ENCODE measurements at regions not wholly inside any gene's neighbourhood (a gene's known extent, or its start where the extent isn't known, plus 50 kb on each side); places are given as distances from the start of the nearest gene placed in this dataset.

DNA sequence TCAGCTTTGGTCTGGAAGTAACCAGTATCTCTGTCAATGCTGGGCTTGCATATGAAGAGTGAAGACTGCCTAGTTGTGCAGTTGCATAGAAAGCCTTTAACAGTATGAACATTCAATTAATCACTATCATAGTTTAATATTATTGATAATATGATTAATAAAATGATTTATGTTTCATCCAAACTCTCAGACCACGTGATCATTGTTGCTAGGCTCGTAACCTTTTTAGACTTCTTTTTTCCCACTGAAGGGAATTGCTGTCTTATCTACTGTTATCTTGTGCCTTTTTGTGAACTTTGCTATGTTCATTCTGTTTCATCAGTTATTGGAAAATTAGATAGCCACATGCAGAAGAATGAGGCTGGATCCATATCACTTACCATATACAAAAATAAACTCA is 536.4 kb upstream of the NOVA1 start:
- Histone ChIP-seq H3K9me3 (ENCODE audit: low read length) (no peaks in the 10 kb centered on the region), H2AFZ (ENCODE audit: low read depth, low read length) (no peak overlapping the region), H3K4me3 (ENCODE audit: low read length) (no peak overlapping the region), H3K4me1 (ENCODE audit: insufficient read depth, low read length) (no peaks in the 10 kb centered on the region), H3K27me3 (ENCODE audit: insufficient read depth, low read length) (no peaks in the 10 kb centered on the region), H3K36me3 (ENCODE audit: insufficient read depth, low read length) (no peaks in the 10 kb centered on the region)

DNA sequence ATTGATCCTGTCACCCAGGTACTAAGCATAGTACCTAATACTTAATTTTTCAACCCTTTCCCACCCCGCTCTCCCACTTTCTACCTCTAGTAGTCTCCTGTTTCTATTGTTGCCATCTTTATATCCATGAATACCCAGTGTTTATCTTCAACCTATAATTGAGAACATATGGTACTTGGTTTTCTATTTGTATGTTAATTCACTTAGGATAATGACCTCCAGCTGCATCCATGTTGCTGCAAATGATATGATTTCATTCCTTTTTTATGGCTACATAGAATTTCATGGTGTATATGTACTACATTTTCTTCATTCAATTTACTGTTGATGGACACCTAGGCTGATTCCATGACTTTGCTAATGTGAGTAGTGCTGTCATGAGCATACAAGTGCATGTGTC is 547.3 kb upstream of the NOVA1 start:
- no peaks in the 10 kb centered on the region for H3K27me3 ChIP-seq (ENCODE audit: insufficient read depth, low read length)
- no peak overlapping the region for H3K4me3 ChIP-seq (ENCODE audit: low read length)
- H2AFZ ChIP-seq (ENCODE audit: low read depth, low read length), result no peak overlapping the region
- no peaks in the 10 kb centered on the region for H3K4me1 ChIP-seq (ENCODE audit: insufficient read depth, low read length)
- H3K9me3 ChIP-seq (ENCODE audit: low read length), result no peaks in the 10 kb centered on the region
- no peaks in the 10 kb centered on the region for H3K36me3 ChIP-seq (ENCODE audit: insufficient read depth, low read length)

DNA sequence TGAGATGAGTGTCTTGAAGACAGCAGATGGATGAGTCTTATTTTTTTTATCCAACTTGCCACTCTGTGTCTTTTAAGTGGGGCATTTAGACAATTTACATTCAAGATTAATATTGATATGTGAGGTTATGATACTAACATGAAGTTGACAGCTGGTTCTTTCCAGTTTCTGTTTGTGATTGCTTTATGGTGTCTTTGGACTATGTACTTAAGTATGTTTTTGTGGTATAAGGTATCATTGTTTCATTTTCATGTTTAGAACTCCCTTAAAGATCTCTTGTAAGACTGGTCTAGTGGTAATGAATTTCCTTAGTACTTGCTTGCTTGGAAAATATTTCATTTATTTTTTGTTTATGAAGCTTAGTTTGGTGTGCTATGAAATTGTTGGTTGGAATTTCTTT is 550.3 kb upstream of the NOVA1 start:
- no peak overlapping the region for H2AFZ ChIP-seq (ENCODE audit: low read depth, low read length)
- H3K4me1 ChIP-seq (ENCODE audit: insufficient read depth, low read length), result no peaks in the 10 kb centered on the region
- H3K36me3 ChIP-seq (ENCODE audit: insufficient read depth, low read length), result no peaks in the 10 kb centered on the region
- H3K27me3 ChIP-seq (ENCODE audit: insufficient read depth, low read length), result no peaks in the 10 kb centered on the region
- H3K4me3 ChIP-seq (ENCODE audit: low read length), result no peak overlapping the region
- no peaks in the 10 kb centered on the region for H3K9me3 ChIP-seq (ENCODE audit: low read length)

DNA sequence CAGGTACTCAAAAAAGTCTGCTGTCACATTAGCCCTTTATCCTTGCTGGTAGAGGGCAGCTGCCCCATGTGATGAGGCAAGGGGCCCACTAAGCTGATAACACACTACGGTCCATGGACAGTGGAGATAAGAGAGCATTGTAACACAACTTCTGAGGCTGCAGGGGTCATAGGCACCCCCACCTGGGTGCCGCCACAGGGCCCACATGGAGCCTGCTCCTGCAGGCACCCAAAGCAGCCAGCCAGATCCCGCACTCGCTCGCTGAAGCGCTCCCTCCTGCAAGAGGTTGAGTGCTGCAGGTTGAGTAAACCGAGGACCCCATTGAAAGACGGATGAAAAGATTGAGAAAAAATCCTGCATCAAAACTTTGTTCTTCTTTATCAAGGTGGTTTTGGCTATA is 566.3 kb upstream of the NOVA1 start:
- Histone ChIP-seq H3K4me1 (ENCODE audit: insufficient read depth, low read length) (no peaks in the 10 kb centered on the region), H3K36me3 (ENCODE audit: insufficient read depth, low read length) (no peaks in the 10 kb centered on the region), H3K4me3 (ENCODE audit: low read length) (no peak overlapping the region), H3K9me3 (ENCODE audit: low read length) (no peaks in the 10 kb centered on the region), H2AFZ (ENCODE audit: low read depth, low read length) (no peak overlapping the region), H3K27me3 (ENCODE audit: insufficient read depth, low read length) (no peaks in the 10 kb centered on the region)

DNA sequence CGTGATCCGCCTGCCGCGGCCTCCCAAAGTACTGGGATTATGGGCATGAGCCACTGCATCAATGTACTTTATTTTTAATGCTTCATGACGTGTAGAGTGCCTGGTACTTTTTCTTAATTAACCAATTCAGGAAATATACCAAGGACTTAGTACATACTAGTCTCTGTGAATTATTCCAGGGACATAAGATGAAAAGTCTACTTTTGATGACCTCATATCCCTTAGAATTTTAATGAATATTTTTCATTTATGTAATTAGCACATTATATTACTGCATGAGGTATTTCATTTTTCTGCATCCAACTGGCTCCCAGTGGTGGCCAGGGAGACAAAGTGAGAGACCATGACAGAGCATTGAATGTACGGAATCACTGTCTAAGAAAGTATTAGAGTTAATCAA is 577.7 kb upstream of the NOVA1 start:
- H3K9me3 ChIP-seq (ENCODE audit: low read length), result no peaks in the 10 kb centered on the region
- no peaks in the 10 kb centered on the region for H3K4me1 ChIP-seq (ENCODE audit: insufficient read depth, low read length)
- H2AFZ ChIP-seq (ENCODE audit: low read depth, low read length), result no peak overlapping the region
- H3K4me3 ChIP-seq (ENCODE audit: low read length), result no peak overlapping the region
- no peaks in the 10 kb centered on the region for H3K36me3 ChIP-seq (ENCODE audit: insufficient read depth, low read length)
- H3K27me3 ChIP-seq (ENCODE audit: insufficient read depth, low read length), result no peaks in the 10 kb centered on the region

DNA sequence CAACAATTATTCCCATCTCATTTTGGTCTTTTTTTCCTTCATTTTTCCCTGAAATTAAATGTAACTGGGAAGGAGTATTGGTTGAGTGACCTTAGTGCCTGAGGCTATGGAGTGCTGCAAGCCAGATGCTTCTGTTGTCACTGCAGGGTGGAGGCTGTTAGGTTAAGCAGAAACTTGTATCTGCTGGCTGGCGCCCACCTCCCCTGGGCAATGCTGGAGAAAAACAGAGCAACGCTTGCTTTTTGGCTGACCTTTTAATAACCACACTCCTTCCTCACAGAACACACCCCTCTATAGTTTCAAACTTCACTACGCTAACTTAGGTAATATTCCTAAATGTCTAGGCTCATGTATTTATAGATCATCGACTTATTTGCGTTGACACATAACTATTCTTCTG is 583.5 kb upstream of the NOVA1 start:
- H2AFZ ChIP-seq (ENCODE audit: low read depth, low read length), result no peak overlapping the region
- H3K9me3 ChIP-seq (ENCODE audit: low read length), result no peaks in the 10 kb centered on the region
- H3K36me3 ChIP-seq (ENCODE audit: insufficient read depth, low read length), result no peaks in the 10 kb centered on the region
- no peaks in the 10 kb centered on the region for H3K27me3 ChIP-seq (ENCODE audit: insufficient read depth, low read length)
- H3K4me3 ChIP-seq (ENCODE audit: low read length), result no peak overlapping the region
- no peaks in the 10 kb centered on the region for H3K4me1 ChIP-seq (ENCODE audit: insufficient read depth, low read length)

DNA sequence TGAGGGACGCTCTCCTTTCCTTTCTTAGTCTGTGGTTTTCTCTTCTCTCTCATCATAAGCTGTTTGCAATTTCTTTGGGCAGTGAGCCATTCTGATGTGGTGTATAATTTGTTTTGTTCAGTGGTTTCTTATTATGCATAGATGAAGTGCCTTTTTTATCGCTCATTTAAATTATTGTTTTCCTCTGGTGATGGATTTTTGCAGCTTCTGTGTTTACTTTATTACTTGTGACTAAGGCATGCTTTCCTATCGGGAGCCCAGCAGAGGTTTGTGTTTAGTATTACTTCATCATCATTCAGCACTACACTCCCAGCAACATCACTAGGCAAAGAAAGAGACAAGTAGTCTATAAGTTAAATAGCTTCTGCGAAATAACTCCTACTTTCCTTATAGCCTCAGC is 586.6 kb upstream of the NOVA1 start:
- Histone ChIP-seq H3K36me3 (ENCODE audit: insufficient read depth, low read length) (no peaks in the 10 kb centered on the region), H3K4me3 (ENCODE audit: low read length) (no peak overlapping the region), H2AFZ (ENCODE audit: low read depth, low read length) (no peak overlapping the region), H3K9me3 (ENCODE audit: low read length) (no peaks in the 10 kb centered on the region), H3K4me1 (ENCODE audit: insufficient read depth, low read length) (peaks cover 2% of the 10 kb centered on the region), H3K27me3 (ENCODE audit: insufficient read depth, low read length) (no peaks in the 10 kb centered on the region)

DNA sequence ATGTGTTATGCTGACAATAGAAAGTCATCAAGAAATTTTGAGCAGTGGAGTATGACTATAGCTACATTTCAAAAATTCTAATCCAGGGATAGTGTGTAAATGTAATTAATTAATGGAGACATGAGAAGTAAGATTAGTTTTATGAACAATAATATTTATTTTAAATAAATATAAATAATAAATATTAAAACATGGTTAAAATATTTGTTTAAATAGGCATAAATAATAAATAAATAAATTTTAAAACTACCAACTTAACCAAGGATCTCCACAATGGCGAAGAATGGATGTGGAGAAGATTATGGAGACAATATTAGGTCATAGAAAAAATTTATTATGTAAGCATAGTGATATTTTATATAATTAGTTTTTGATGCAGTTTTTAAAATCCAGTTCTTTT is 588.2 kb upstream of the NOVA1 start:
- no peak overlapping the region for H3K4me3 ChIP-seq (ENCODE audit: low read length)

DNA sequence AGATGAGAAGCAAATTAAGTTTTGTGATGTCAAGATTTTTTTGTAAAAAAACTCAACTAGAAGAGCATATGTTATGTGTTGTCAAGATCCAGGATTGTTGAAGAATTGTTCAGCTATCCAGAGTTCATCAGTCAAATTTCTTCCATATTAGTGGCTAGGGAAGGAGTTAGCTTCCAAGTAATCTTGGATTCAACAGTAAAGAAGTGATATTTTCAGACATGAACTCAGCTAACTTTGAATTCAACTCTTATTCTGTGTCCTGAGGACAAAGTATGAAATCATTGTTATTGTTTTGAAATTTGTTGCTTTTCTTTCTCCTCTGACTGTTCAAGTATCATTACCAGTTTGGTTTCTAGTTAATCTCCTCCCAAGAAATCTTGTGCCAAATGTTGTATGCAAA is 589.3 kb upstream of the NOVA1 start:
- Histone ChIP-seq H2AFZ (ENCODE audit: low read depth, low read length) (no peak overlapping the region), H3K4me1 (ENCODE audit: insufficient read depth, low read length) (peaks cover 4% of the 10 kb centered on the region), H3K9me3 (ENCODE audit: low read length) (no peaks in the 10 kb centered on the region), H3K4me3 (ENCODE audit: low read length) (no peak overlapping the region), H3K27me3 (ENCODE audit: insufficient read depth, low read length) (no peaks in the 10 kb centered on the region), H3K36me3 (ENCODE audit: insufficient read depth, low read length) (no peaks in the 10 kb centered on the region)

More for the DNA sequence above, 588.2 kb upstream of the NOVA1 start:
- Histone ChIP-seq H3K27me3 (ENCODE audit: insufficient read depth, low read length) (no peaks in the 10 kb centered on the region), H3K9me3 (ENCODE audit: low read length) (no peaks in the 10 kb centered on the region), H3K36me3 (ENCODE audit: insufficient read depth, low read length) (no peaks in the 10 kb centered on the region), H2AFZ (ENCODE audit: low read depth, low read length) (no peak overlapping the region), H3K4me1 (ENCODE audit: insufficient read depth, low read length) (peaks cover 4% of the 10 kb centered on the region)

DNA sequence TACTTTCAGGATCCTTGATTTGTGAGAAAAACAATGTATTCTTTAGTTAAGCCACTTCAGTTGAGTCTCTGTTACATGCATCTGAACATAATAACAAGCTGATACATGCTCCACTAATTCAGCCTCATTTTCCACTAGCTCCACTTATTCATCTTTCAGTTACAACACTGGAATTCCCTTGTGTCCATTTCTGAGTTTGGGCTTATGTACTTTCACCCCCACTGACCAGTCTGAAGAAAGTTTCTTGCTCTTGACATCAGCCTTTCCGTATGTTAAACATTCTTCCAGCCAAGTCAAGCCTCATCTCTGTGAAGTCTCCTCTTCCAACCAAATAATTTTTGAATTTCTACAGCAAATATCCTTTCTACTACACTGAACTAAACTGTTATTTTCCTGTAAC is 592.5 kb upstream of the NOVA1 start:
- Histone ChIP-seq H3K9me3 (ENCODE audit: low read length) (no peaks in the 10 kb centered on the region), H2AFZ (ENCODE audit: low read depth, low read length) (no peak overlapping the region), H3K27me3 (ENCODE audit: insufficient read depth, low read length) (no peaks in the 10 kb centered on the region), H3K4me1 (ENCODE audit: insufficient read depth, low read length) (peaks cover 4% of the 10 kb centered on the region), H3K36me3 (ENCODE audit: insufficient read depth, low read length) (no peaks in the 10 kb centered on the region), H3K4me3 (ENCODE audit: low read length) (no peak overlapping the region)

DNA sequence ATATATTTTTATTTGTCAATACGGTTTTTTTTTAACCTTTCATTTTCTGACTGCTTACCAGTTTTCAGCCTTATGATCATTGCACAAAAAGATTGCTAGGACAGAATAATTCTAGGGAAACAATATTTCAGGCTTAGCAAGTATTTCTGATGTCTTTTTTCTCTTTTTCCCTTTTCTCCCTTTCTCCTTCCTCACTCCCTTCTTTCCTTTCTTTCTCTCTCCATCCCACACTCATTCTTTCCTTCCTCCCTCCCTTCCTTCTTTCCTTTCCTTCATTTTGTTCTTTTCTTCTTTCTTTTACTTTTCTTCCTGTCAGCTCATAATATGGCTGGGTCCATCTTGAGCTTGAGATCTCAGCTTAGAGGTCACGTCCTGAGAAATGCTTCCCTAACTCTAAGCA is 601.4 kb upstream of the NOVA1 start:
- Histone ChIP-seq H3K4me1 (ENCODE audit: insufficient read depth, low read length) (no peaks in the 10 kb centered on the region), H3K9me3 (ENCODE audit: low read length) (no peaks in the 10 kb centered on the region), H3K36me3 (ENCODE audit: insufficient read depth, low read length) (no peaks in the 10 kb centered on the region), H3K4me3 (ENCODE audit: low read length) (no peak overlapping the region), H2AFZ (ENCODE audit: low read depth, low read length) (no peak overlapping the region), H3K27me3 (ENCODE audit: insufficient read depth, low read length) (no peaks in the 10 kb centered on the region)

DNA sequence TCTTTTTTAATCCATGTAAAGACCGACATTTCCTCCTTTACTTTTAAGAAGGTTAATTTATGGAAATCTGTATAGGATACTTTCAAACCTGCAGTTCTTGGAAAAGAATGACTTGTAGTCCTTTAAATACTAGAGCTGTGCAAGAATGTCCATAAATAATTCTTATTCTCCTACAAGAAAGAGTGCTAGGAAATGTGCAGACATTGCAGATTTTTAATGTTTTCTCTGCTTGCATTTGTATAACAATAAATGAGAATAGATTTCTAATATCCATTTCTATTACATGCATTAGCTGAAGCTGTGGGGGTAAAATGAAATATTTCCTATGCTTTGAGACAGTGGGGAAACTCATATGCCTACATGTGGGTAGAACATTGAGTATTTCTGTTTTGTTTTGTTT is 607.2 kb upstream of the NOVA1 start:
- no peaks in the 10 kb centered on the region for H3K27me3 ChIP-seq (ENCODE audit: insufficient read depth, low read length)
- peaks cover 4% of the 10 kb centered on the region for H3K4me1 ChIP-seq (ENCODE audit: insufficient read depth, low read length)
- no peak overlapping the region for H3K4me3 ChIP-seq (ENCODE audit: low read length)
- no peak overlapping the region for H2AFZ ChIP-seq (ENCODE audit: low read depth, low read length)
- H3K9me3 ChIP-seq (ENCODE audit: low read length), result no peaks in the 10 kb centered on the region
- H3K36me3 ChIP-seq (ENCODE audit: insufficient read depth, low read length), result no peaks in the 10 kb centered on the region

DNA sequence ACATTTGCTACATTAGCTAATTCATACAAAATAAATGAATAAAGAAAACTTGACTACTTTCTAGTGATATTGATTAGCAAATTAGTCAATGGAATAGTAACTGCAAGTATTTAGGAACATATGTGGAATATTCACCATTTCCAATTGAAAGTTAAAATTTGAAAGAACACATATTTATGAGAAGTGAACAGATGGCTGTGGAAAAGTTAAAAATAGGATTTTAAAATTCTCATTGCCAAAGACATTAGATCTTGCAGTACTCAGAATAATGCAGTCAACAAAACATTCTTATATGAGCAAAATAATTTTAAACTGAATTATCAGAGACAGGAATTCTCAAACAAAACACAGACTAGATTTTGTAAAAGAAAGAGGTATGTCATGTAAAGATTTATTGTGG is 613.9 kb upstream of the NOVA1 start:
- Histone ChIP-seq H3K27me3 (ENCODE audit: insufficient read depth, low read length) (no peaks in the 10 kb centered on the region), H2AFZ (ENCODE audit: low read depth, low read length) (no peak overlapping the region), H3K9me3 (ENCODE audit: low read length) (no peaks in the 10 kb centered on the region), H3K4me3 (ENCODE audit: low read length) (no peak overlapping the region), H3K4me1 (ENCODE audit: insufficient read depth, low read length) (no peaks in the 10 kb centered on the region), H3K36me3 (ENCODE audit: insufficient read depth, low read length) (no peaks in the 10 kb centered on the region)

DNA sequence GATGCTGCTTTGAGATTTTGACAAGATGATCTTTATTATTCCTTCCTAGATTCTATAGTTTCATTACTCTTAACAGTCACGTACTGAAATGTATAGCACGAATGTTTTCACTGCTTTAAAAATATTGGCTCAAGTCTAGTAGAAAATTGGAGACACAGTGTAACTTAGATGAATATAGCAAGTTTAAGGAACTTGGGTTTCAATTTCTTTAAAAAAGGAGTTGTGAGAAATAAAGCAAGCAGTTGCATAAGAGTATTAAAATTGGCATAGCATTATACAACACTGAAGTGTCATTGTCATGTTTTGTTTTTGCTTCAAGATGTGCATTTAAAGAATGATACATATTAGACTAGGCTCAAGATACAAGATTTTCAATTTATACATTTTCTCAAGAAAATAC is 624.8 kb upstream of the NOVA1 start:
- H3K27me3 ChIP-seq (ENCODE audit: insufficient read depth, low read length), result no peaks in the 10 kb centered on the region
- no peak overlapping the region for H2AFZ ChIP-seq (ENCODE audit: low read depth, low read length)
- no peak overlapping the region for H3K4me3 ChIP-seq (ENCODE audit: low read length)

More for the DNA sequence above, 624.8 kb upstream of the NOVA1 start:
- Histone ChIP-seq H3K9me3 (ENCODE audit: low read length) (no peaks in the 10 kb centered on the region), H3K4me1 (ENCODE audit: insufficient read depth, low read length) (no peaks in the 10 kb centered on the region), H3K36me3 (ENCODE audit: insufficient read depth, low read length) (no peaks in the 10 kb centered on the region)
